Sigmoid colon (tissue), 4 donors: ENCODE measurements at regions not wholly inside any gene's neighbourhood (a gene's known extent, or its start where the extent isn't known, plus 50 kb on each side); places are given as distances from the start of the nearest gene placed in this dataset.

Source experiments
- CTCF ChIP-seq, 4 experiments: fragments of 450-650 bp in 3 of 4; fragments of 200-600 bp in 1 of 4; IDR thresholded peaks; one replicate each; pipeline ENCODE4 v1.5.1; 2016 to 2019; ENCODE audit warnings: antibody characterized with exemption in 4 of 4, mild to moderate bottlenecking in 3 of 4, moderate library complexity in 2 of 4
- EP300 ChIP-seq, 4 donors: sonication (generic); formaldehyde crosslinking; IDR thresholded peaks; one replicate each; pipeline ENCODE4 v1.6.1; 2017; ENCODE audit warnings: antibody characterized with exemption in 4 of 4
- POLR2A ChIP-seq, 2 donors: fragments of 450-650 bp; IDR thresholded peaks; one replicate each; pipeline ENCODE4 v1.6.1; 2016; ENCODE audit warnings: antibody characterized with exemption in 2 of 2, mild to moderate bottlenecking in 2 of 2, moderate library complexity in 2 of 2
- POLR2AphosphoS5 ChIP-seq, 4 donors: sonication (generic); formaldehyde crosslinking; IDR thresholded peaks; one replicate each; pipeline ENCODE4 v1.6.1; 2017; ENCODE audit warnings: antibody characterized with exemption in 4 of 4

DNA sequence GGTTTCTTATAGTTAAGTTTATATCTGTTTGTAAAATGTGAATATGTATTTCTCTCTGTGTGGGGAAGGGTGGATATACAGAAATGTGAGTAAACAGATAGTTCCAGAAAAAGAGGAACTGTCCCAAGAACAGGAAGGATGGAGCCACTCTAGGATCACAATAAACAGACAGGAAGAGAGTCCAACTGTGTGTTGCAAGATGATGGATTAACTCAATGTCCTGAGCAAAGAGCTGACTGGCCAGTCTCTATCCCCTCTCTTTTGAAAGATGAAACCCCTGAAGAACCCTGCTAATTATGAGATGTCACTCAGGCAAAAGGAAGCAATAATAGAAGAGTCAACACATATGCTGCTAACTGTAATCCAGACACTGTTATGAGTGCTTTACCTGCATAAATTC lies 202.7 kb downstream of the SEMA6A start:
- TF ChIP-seq POLR2AphosphoS5 (IDR thresholded peaks at IDR 0.05) (peak in 1 of 4 donors; percentile 9), CTCF (IDR thresholded peaks at IDR 0.05) (no peak), POLR2A (IDR thresholded peaks at IDR 0.05) (no peak), EP300 (IDR thresholded peaks at IDR 0.05) (no peak)
